ENCODE measurements at regions not wholly inside any gene's neighbourhood (a gene's known extent, or its start where the extent isn't known, plus 50 kb on each side); places are given as distances from the start of the nearest gene placed in this dataset.

DNA sequence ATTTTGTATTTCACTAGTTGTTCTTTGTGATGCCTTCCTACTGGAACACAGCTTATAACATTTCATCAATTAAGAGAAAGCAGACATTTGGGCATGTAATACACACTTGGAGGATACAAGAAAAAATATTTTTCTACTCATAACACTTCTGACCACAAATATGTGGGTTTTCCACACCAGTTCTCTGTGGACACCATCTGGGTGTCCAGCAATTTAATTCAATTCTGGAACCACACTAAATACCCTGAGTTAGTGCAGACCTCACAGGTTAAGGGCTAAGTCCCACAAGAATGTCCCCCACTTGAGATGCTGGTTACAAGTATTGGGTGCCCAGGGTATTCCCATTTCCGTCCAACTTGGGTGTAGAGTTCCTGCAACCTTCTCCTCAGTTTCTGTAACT is 91.1 kb upstream of the SKOR2 start:
- no peaks in the 10 kb centered on the region for H3K27me3 ChIP-seq
- H3K4me2 ChIP-seq, result no peak overlapping the region
- no peak for TF ChIP-seq Cebpa-rat (IDR thresholded peaks at IDR 0.05)
- no peak overlapping the region for H3K27ac ChIP-seq
- no peaks in the 10 kb centered on the region for H3K4me1 ChIP-seq
- no peaks in the 10 kb centered on the region for H3K36me3 ChIP-seq
- H3K4me3 ChIP-seq, result no peak overlapping the region
- no peaks in the 10 kb centered on the region for H3K9me3 ChIP-seq
- H4K20me1 ChIP-seq, result no peaks in the 10 kb centered on the region
- no peak overlapping the region for H3K9ac ChIP-seq

DNA sequence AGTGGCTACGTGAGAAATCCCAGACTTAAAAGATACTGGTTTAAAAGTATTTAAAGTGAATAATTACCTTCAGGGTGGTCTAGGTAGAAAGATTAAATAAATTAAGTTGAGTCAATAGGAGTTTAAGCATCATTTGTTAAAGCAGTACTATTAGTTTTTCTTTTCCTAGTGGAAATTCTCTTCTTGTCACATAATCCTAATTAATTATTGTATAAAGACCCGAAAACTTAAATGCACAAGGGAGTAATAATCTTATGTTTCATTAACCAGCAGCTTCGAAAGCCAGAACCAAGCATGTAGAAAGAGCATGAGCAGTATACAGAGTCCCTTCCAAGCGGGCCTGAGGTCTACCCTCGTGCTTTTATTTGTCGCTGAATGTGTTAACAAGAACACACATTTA is 90.2 kb upstream of the SKOR2 start:
- Histone ChIP-seq H3K4me1 (no peaks in the 10 kb centered on the region), H3K36me3 (no peaks in the 10 kb centered on the region), H3K9ac (no peak overlapping the region), H3K27me3 (no peaks in the 10 kb centered on the region), H3K4me3 (no peak overlapping the region), H3K9me3 (no peaks in the 10 kb centered on the region), H4K20me1 (no peaks in the 10 kb centered on the region), H3K27ac (no peak overlapping the region), H3K4me2 (no peak overlapping the region)
- TF ChIP-seq Cebpa-rat (IDR thresholded peaks at IDR 0.05), result no peak

GRCh38 chr18:47334966-47335365 is 83.5 kb upstream of the SKOR2 start:
- Histone ChIP-seq H3K27me3 (no peaks in the 10 kb centered on the region), H3K27ac (no peak overlapping the region), H3K36me3 (no peaks in the 10 kb centered on the region), H4K20me1 (no peaks in the 10 kb centered on the region), H3K4me1 (no peaks in the 10 kb centered on the region), H3K4me2 (no peak overlapping the region), H3K9ac (no peak overlapping the region), H3K4me3 (no peak overlapping the region), H3K9me3 (no peaks in the 10 kb centered on the region)
- TF ChIP-seq Cebpa-rat (IDR thresholded peaks at IDR 0.05), result no peak

GRCh38 chr18:47333926-47334635 is 82.6 kb upstream of the SKOR2 start:
- Histone ChIP-seq H3K4me1 (no peaks in the 10 kb centered on the region), H3K36me3 (no peaks in the 10 kb centered on the region), H3K4me2 (no peak overlapping the region), H3K9ac (no peak overlapping the region), H3K27me3 (no peaks in the 10 kb centered on the region), H3K27ac (no peak overlapping the region), H4K20me1 (no peaks in the 10 kb centered on the region), H3K4me3 (no peak overlapping the region), H3K9me3 (no peaks in the 10 kb centered on the region)
- no peak for TF ChIP-seq Cebpa-rat (IDR thresholded peaks at IDR 0.05)

DNA sequence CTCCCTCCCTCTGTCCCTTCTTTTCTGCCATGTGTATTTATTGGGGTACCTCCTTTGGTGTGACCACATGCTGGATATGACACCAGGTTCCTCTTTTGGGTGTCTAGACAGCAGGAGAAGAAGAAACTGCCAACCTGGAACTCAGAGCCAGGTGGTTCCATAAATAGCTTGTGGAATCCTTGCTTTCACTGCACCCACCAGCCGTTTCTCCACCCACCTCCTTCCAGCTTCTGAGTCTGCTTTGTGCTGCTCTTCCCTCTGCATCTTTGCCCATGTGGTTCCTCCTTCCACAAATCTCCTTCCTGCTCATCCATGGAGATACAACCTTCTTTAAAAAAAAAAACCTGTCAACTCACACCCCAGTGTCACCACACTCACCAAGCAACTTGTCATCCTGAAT is 80.2 kb upstream of the SKOR2 start:
- no peak overlapping the region for H3K27ac ChIP-seq
- H3K4me2 ChIP-seq, result no peak overlapping the region
- H3K4me3 ChIP-seq, result no peak overlapping the region
- no peak for TF ChIP-seq Cebpa-rat (IDR thresholded peaks at IDR 0.05)
- H3K9ac ChIP-seq, result no peak overlapping the region
- H4K20me1 ChIP-seq, result no peaks in the 10 kb centered on the region
- H3K4me1 ChIP-seq, result no peaks in the 10 kb centered on the region
- no peaks in the 10 kb centered on the region for H3K9me3 ChIP-seq
- H3K36me3 ChIP-seq, result no peaks in the 10 kb centered on the region
- H3K27me3 ChIP-seq, result no peaks in the 10 kb centered on the region

GRCh38 chr18:47331026-47331425 is 79.6 kb upstream of the SKOR2 start:
- Histone ChIP-seq H3K9me3 (no peaks in the 10 kb centered on the region), H3K4me3 (no peak overlapping the region), H4K20me1 (no peaks in the 10 kb centered on the region), H3K4me2 (no peak overlapping the region), H3K4me1 (no peaks in the 10 kb centered on the region), H3K27me3 (no peaks in the 10 kb centered on the region), H3K9ac (no peak overlapping the region), H3K27ac (no peak overlapping the region), H3K36me3 (no peaks in the 10 kb centered on the region)
- no peak for TF ChIP-seq Cebpa-rat (IDR thresholded peaks at IDR 0.05)

DNA sequence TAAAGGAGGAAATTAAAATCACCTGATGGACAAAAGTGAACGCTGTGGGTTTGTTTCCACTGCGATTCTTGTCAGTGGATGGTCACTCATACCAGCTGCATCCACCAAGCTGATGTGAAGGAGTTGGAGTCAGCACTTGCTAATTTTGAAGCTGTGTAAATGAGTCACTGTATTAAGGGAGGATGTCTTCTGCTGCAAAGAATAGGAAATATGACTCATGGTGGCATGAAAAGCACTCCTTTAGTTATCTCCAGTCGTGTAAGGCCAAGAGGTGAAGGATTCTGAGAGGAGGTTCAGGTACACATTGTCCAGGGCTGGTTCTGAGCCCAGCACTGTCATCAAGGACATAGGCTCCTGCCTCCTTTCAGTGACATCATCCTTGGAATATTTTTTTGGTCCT is 71.7 kb upstream of the SKOR2 start:
- no peaks in the 10 kb centered on the region for H3K9me3 ChIP-seq
- no peaks in the 10 kb centered on the region for H3K4me1 ChIP-seq
- H4K20me1 ChIP-seq, result no peaks in the 10 kb centered on the region
- H3K4me2 ChIP-seq, result no peak overlapping the region
- no peak overlapping the region for H3K27ac ChIP-seq
- H3K27me3 ChIP-seq, result no peaks in the 10 kb centered on the region
- no peak for TF ChIP-seq Cebpa-rat (IDR thresholded peaks at IDR 0.05)
- no peaks in the 10 kb centered on the region for H3K36me3 ChIP-seq
- H3K4me3 ChIP-seq, result no peak overlapping the region
- no peak overlapping the region for H3K9ac ChIP-seq

GRCh38 chr18:47321815-47322214 is 70.4 kb upstream of the SKOR2 start:
- no peaks in the 10 kb centered on the region for H4K20me1 ChIP-seq
- H3K4me3 ChIP-seq, result no peak overlapping the region
- no peaks in the 10 kb centered on the region for H3K9me3 ChIP-seq
- no peaks in the 10 kb centered on the region for H3K4me1 ChIP-seq
- no peaks in the 10 kb centered on the region for H3K36me3 ChIP-seq
- TF ChIP-seq Cebpa-rat (IDR thresholded peaks at IDR 0.05), result no peak
- no peak overlapping the region for H3K27ac ChIP-seq
- no peak overlapping the region for H3K9ac ChIP-seq
- H3K27me3 ChIP-seq, result no peaks in the 10 kb centered on the region
- no peak overlapping the region for H3K4me2 ChIP-seq

- no peak overlapping the region for H3K9ac ChIP-seq
- H3K27ac ChIP-seq, result no peak overlapping the region
- no peaks in the 10 kb centered on the region for H3K9me3 ChIP-seq
- H3K4me3 ChIP-seq, result no peak overlapping the region
- no peak overlapping the region for H3K4me2 ChIP-seq
- no peaks in the 10 kb centered on the region for H3K4me1 ChIP-seq
- no peaks in the 10 kb centered on the region for H4K20me1 ChIP-seq
- no peaks in the 10 kb centered on the region for H3K27me3 ChIP-seq
- no peaks in the 10 kb centered on the region for H3K36me3 ChIP-seq
- TF ChIP-seq Cebpa-rat (IDR thresholded peaks at IDR 0.05), result no peak
Observed at GRCh38 chr18:47317824-47318508, 66.5 kb upstream of the SKOR2 start.

- H3K9ac ChIP-seq, result no peak overlapping the region
- H3K4me3 ChIP-seq, result no peak overlapping the region
- no peak overlapping the region for H3K4me2 ChIP-seq
- H3K9me3 ChIP-seq, result no peaks in the 10 kb centered on the region
- TF ChIP-seq Cebpa-rat (IDR thresholded peaks at IDR 0.05), result no peak
- H3K27me3 ChIP-seq, result no peaks in the 10 kb centered on the region
- no peak overlapping the region for H3K27ac ChIP-seq
- no peaks in the 10 kb centered on the region for H3K4me1 ChIP-seq
- no peaks in the 10 kb centered on the region for H4K20me1 ChIP-seq
- H3K36me3 ChIP-seq, result no peaks in the 10 kb centered on the region
Observed at GRCh38 chr18:47316924-47317323, 65.5 kb upstream of the SKOR2 start.
